Panc1 (cell line): ENCODE measurements at regions not wholly inside any gene's neighbourhood (a gene's known extent, or its start where the extent isn't known, plus 50 kb on each side); places are given as distances from the start of the nearest gene placed in this dataset.

Experiments used
- CTCF ChIP-seq: fragments of 450-650 bp; IDR thresholded peaks from 2 replicates; pipeline ENCODE4 v1.5.1; 2017; ENCODE audit warnings: mild to moderate bottlenecking
- TCF7L2 ChIP-seq: IDR thresholded peaks from 2 replicates; pipeline ENCODE4 v1.6.1; 2011; ENCODE audit warnings: mild to moderate bottlenecking, low read depth, low read length, inconsistent platforms

- no peak for TF ChIP-seq CTCF
- no peak for TF ChIP-seq TCF7L2
Measured at GRCh38 chr18:2139691-2140090, 431.6 kb downstream of the METTL4 start.
